SK-N-SH (cell line): ENCODE measurements at regions not wholly inside any gene's neighbourhood (a gene's known extent, or its start where the extent isn't known, plus 50 kb on each side); places are given as distances from the start of the nearest gene placed in this dataset.

Source experiments
- CTCF ChIP-seq: fragments of 200-600 bp; sonication (generic); IDR thresholded peaks from 2 replicates; pipeline ENCODE4 v1.6.1; 2017; ENCODE audit warnings: antibody characterized with exemption, mild to moderate bottlenecking, moderate library complexity
- EZH2phosphoT487 ChIP-seq: fragments of 200-600 bp; sonication (generic); IDR thresholded peaks from 2 replicates; pipeline ENCODE4 v1.6.1; 2017; ENCODE audit warnings: low read depth, mixed run types, mild to moderate bottlenecking, antibody characterized with exemption, moderate library complexity, borderline replicate concordance
- FOXM1 ChIP-seq: IDR thresholded peaks from 2 replicates; pipeline ENCODE4 v1.4.0; 2012; ENCODE audit warnings: low read depth, mild to moderate bottlenecking
- MAX ChIP-seq: IDR thresholded peaks from 2 replicates; pipeline ENCODE4 v1.4.0; 2012; ENCODE audit warnings: low read depth
- MXI1 ChIP-seq: IDR thresholded peaks from 2 replicates; pipeline ENCODE4 v1.6.1; 2012; ENCODE audit warnings: mild to moderate bottlenecking, low read depth, low read length, improper control_type of control experiment
- NFIC ChIP-seq: IDR thresholded peaks from 2 replicates; pipeline ENCODE4 v1.4.0; 2012; ENCODE audit warnings: borderline replicate concordance
- NRF1 ChIP-seq: IDR thresholded peaks from 2 replicates; pipeline ENCODE4 v1.6.1; 2012; ENCODE audit warnings: low read depth, mild to moderate bottlenecking, low read length
- POLR2AphosphoS5 ChIP-seq: IDR thresholded peaks from 2 replicates; pipeline ENCODE4 v1.6.1; 2012; ENCODE audit warnings: low read depth, low read length
- REST ChIP-seq: IDR thresholded peaks from 2 replicates; pipeline ENCODE4 v1.6.1; 2012; ENCODE audit warnings: mild to moderate bottlenecking, low read depth, low read length, moderate library complexity
- SIN3A ChIP-seq: IDR thresholded peaks from 2 replicates; pipeline ENCODE4 v1.6.1; 2012; ENCODE audit warnings: low read depth, mild to moderate bottlenecking, low read length, moderate library complexity, borderline replicate concordance
- SMC3 ChIP-seq: IDR thresholded peaks from 2 replicates; pipeline ENCODE4 v1.6.1; 2012; ENCODE audit warnings: low read depth, low read length, improper control_type of control experiment
- ZBTB33 ChIP-seq: IDR thresholded peaks from 2 replicates; pipeline ENCODE4 v1.4.0; 2012; ENCODE audit warnings: low read depth, borderline replicate concordance

GRCh38 chr11:130700092-130700491, 216.2 kb downstream of the SNX19 start:
- TF ChIP-seq NFIC: no peak
- no peak for TF ChIP-seq EZH2phosphoT487
- TF ChIP-seq CTCF: no peak
- TF ChIP-seq SIN3A: no peak
- no peak for TF ChIP-seq REST
- no peak for TF ChIP-seq FOXM1
- TF ChIP-seq ZBTB33: no peak
- TF ChIP-seq MAX: no peak
- TF ChIP-seq POLR2AphosphoS5: no peak
- no peak for TF ChIP-seq MXI1
- TF ChIP-seq NRF1: no peak
- no peak for TF ChIP-seq SMC3
